Activated naive CD4-positive, alpha-beta T cell treated with Interleukin-2 at 50 U/mL for 16 hours (primary cell): ENCODE measurements at regions not wholly inside any gene's neighbourhood (a gene's known extent, or its start where the extent isn't known, plus 50 kb on each side); places are given as distances from the start of the nearest gene placed in this dataset.

ENCODE experiments used
- DNase-seq: peaks from one replicate; pipeline ENCODE4 v3.0.0-alpha.2; 2020

- DNase-seq: no peak
These were observed 413.2 kb downstream of the PLA2G4A start for GRCh38 chr1:187241971-187242370.

DNA sequence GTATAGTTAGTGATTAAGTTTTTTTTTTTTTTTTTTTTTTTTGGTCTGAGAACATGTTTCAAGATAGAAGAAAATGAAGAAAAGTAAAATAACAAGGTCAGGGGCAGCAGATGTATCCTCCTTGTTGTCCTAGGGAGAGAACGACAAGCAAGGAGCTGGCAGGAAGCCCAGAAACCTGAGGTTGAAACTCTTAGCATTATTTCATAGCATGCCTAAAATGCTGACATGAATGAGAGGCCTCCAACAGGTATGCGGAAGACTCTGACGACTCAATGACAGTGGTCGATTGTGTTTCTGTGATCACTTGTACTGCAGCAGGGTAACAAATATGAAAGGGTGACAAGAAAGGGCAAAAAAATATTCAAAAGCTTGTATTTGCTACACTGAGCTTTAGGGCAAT, 415.9 kb downstream of the PLA2G4A start:
- DNase-seq: no peak

DNA sequence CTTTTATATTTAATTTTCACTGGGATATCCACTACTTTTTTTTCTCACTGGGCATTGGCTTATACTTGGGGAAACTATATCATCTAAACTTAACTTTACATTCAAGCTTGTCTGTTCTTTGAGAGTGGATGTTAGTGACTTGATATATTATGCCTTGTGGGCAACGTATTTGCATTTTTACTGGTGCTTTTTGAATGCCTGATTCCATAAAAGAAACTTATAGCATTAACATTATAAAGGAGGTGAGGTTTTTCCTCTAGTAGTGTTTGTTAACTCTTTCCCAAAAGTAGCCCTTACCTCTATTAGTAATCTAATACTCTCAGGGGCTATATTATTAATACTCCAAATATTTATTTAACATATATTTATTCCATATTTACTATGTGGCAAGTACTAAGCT, 416.5 kb downstream of the PLA2G4A start:
- no peak for DNase-seq

- DNase-seq: no peak
These were observed 420.4 kb downstream of the PLA2G4A start for GRCh38 chr1:187249196-187249595.

DNA sequence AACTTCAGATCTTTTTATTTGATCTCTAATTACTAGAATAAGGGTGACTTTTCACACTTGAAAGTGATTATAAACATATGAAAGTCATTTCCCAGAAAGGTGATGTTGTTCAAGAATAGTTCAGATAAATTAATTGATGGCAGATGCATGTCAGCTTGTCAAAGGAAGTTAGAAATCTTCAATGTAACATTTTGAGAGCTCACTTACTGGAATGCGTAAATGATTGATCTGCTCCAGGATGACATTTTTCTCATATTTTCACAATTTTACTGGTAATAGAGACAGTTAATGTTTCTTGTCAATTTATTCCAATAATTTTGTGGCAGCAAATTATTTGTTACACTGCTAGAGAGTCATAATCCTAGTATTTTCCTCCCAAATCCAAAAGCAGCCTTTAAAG, 424.2 kb downstream of the PLA2G4A start:
- DNase-seq: no peak

- no peak for DNase-seq
These were observed 428.7 kb downstream of the PLA2G4A start for GRCh38 chr1:187257476-187257875.

DNA sequence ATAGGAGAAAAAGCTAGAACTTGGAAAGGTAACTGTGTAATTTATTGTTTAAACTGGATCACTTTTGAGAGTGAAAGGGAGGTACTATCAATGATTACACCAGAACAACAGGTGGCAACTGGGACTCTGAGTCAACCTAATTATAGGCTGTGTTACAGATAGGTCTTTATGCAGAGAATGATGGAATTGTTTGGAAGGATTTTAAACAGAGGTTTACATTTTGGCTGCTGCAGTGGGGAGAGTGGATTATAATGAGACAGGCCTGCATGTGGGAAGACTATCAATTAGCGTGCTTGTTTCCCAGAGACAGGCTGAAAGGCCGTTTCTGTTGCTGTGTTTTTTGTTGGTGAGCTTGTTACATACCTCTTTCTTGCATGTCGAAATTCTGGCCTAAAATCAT, 432.9 kb downstream of the PLA2G4A start:
- DNase-seq: no peak

GRCh38 chr1:187262731-187263130, 434.0 kb downstream of the PLA2G4A start:
- no peak for DNase-seq

DNA sequence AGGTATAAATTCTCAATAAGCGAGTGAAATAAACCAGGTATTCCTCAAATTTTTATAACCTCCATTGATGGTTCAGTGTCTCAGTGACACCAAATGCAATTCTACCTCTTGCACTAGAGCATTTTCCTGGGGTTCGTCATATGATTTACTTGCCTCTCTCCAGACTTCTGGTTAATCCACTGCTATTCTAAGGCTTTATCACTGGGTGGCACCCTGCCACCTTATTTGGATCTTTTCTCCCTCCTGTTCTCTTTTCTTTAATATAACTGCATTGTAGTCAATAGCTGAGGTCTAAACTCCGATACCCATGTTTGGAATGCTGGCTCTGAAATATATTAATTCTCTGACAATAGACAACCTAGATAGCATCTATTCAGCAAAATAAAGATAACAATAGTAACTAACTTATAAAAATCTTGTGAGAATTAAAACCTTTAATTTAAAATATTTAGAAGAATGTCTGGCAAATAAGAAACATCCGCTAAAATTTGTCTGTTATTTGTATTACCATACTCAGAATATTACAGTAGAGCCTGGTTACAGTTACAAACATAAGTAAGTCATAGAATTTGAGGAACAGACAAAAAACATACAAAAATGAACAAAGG, 436.4 kb downstream of the PLA2G4A start:
- DNase-seq: no peak

DNA sequence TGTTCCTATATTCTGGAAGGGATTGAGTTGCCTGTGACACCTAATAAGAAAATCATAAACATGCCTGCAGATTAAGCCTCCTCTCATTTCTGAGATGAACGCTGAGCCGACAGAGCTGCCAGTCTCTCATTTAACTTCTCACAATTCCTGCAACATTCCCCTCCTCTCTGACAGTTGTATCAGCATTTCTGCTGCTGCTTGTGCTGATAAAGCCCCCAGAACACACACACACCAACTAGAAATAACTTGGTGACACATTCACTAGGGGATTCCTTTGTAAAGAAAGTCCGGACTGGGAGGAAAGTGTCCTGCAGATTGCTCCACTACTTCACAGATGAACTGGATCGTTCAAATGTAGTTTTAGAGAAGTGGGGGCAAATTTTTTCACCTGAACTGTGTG, 437.3 kb downstream of the PLA2G4A start:
- DNase-seq: no peak

GRCh38 chr1:187267827-187268226, 439.1 kb downstream of the PLA2G4A start:
- DNase-seq: no peak

DNA sequence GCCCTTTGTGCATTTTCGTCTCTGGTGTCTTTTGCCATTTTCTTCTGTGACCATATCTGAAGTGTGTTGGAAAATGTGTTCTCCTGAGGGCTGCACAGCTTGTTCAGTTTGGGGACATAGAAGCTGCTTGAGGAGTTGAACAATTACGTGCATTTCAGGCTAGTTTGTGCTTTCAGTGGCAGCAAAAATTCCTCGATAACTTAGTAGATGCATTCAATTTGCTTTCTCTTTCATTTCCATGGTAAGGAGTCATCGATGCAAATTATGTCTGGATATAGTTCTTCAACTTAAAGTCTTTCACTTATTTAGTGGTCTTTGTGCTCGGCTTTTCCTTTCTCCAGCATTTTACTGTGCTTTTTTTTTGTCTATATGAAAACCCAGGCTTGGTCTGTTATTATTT, 441.5 kb downstream of the PLA2G4A start:
- DNase-seq: no peak

DNA sequence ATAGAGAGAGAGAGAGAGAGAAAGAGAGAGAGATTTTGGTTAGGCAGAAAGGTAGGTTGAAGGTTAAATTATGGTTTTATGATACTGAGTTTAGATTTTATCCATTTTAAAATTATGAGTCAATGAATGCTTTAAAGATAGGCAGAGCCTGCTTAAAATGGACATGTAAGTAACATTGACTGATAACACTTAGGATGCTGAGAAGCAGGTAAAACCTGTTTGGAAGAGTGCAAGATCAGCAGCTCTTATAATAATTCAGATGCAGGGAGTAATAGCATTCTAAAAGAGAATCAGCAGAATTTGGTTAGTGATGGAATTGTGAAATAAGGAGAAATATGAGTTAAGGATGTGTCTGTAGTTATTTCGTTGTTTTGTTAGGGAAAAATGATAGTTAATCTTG, 446.6 kb downstream of the PLA2G4A start:
- no peak for DNase-seq

GRCh38 chr1:187275985-187276575, 447.3 kb downstream of the PLA2G4A start:
- no peak for DNase-seq

DNA sequence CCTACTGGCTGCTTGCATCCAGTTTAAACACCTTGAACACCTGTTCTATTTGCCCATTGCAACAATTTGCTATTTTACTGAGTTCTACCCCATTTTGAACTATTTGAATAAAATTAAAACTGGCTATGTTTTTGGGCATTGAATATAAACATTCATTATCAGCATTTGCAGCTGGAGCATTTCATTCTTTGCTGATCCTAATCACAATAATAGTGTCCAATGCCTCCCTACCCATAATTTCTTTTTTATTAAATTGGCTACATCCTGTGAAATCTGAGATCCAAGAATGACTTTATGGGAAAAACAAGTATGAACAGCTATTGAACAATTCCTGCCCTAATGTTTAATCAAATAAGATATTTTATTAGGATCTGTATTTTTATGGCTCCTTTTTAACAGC, 447.9 kb downstream of the PLA2G4A start:
- no peak for DNase-seq

- no peak for DNase-seq
These were observed 451.3 kb downstream of the PLA2G4A start for GRCh38 chr1:187280031-187280430.

DNA sequence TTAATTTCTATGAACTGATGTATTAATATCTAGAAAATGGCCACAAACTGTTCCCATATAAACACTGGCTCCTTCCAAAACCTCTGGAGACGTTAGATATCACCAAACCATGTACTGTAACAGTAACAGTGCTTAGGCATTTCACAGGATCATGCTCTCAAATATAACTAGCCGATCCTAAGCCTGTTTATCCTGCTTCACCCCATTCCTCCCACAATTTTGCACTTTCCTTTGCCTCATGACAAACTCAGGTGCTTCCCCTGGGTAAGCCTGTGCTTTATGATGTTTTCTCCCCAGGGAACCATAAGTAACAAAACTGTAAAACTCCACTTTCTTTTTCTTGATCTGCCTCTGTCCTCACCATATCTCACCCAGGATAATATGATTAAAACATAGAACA, 452.3 kb downstream of the PLA2G4A start:
- DNase-seq: no peak

DNA sequence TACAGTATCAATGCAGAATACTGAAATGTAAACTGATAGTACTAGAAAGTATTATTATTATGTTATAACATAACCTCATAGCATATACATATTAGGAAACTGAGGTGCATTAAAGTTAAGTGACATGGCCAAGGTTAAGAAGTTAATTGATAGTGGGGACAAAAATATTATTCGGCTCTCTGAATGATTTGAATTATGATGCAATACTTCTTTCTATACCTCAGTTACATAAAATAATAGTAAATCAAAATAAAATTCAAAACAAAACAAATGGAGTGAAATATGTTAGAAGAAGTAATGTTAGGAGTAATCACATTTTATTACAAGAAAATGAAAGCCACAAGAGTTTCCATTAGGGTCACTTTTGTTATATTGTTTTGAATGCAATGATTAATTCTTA, 455.2 kb downstream of the PLA2G4A start:
- DNase-seq: no peak

GRCh38 chr1:187294421-187295201, 465.9 kb downstream of the PLA2G4A start:
- no peak for DNase-seq

GRCh38 chr1:187300081-187300480, 471.3 kb downstream of the PLA2G4A start:
- no peak for DNase-seq

DNA sequence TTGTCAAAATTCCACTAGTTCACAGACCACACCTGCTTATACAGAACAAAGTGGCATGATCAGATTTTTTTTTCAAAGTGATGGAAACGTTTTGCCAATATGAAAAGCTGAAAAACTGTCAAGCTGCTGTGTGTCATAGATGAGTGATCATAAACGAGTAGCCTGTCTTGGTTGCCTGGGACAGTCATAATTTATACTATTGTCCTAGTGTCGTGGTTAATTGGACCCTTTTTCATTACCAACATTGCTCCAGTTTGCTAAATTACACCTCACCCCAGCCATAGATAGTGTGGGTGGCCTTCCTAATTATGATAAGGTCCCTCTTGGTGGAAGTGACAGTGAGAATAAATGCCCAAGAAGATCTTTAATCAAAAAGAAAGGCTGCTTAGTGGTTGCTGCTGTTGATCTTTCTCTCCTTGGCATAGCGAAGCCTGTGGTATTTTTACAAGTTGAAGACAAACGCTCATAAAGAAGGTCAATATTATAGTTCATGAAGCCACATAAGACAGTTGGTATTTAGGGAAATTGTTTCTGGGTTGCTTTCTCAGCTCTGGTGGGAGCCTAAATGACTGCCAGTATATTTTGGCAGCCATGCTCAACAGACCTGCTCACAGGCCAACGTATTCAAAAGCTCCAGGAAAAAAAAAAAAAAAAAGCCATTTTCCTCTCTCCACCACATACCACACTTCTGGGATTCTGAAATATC, 478.1 kb downstream of the PLA2G4A start:
- DNase-seq: no peak

DNA sequence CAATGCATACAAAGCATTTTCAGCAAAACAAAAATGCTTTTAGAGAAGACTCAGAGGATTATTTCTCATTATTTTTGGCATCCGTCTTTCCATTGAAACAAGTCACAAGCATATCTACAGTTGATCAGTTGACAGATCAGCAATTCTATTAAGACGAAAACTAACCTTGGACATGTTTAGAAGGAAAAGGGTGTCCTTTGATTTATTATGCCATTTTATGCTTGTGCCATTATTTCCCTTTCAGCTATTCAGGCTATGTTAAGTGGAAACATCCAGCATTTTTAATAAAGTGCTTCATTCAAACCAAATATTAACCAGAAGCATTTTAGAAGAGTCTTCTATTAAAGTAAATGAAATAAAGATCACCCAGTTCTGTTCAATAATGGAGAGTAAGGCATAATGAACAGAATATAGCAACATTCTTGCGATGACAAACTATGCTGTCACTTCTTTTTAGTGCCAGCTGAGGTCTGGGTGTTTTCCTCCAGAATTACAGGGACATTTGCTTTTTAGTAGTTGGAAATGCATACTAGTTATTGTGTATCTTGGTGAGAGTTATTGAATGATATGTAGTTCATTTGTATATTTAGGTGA, 481.4 kb downstream of the PLA2G4A start:
- no peak for DNase-seq

DNA sequence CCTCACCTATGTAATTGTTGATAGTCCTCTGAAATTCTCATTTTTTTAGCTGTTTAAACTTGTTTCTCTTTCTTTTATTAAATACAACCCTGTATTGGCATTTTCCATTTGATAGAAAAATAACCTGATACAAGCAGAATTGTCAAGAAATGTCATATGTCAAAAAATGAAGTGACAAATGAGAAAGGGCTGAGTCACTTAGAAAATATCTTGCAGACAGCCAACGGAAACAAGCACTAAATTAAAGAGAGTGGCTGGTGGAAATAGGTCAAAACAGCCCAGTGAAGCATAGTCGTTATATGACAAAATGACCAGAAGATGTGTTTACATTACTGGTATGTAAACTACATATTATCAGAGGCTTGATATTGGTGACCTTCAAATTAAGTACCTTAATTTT, 484.4 kb downstream of the PLA2G4A start:
- no peak for DNase-seq
